GM21576 (cell line): ENCODE measurements at regions not wholly inside any gene's neighbourhood (a gene's known extent, or its start where the extent isn't known, plus 50 kb on each side); places are given as distances from the start of the nearest gene placed in this dataset.

Experiments used
- ATAC-seq: cut with Tn5 transposase; IDR thresholded peaks from one replicate; pipeline ENCODE4 v1.9.1; 2021; ENCODE audit warnings: mild to moderate bottlenecking, moderate library complexity; ENCODE audit not compliant: unreplicated experiment

DNA sequence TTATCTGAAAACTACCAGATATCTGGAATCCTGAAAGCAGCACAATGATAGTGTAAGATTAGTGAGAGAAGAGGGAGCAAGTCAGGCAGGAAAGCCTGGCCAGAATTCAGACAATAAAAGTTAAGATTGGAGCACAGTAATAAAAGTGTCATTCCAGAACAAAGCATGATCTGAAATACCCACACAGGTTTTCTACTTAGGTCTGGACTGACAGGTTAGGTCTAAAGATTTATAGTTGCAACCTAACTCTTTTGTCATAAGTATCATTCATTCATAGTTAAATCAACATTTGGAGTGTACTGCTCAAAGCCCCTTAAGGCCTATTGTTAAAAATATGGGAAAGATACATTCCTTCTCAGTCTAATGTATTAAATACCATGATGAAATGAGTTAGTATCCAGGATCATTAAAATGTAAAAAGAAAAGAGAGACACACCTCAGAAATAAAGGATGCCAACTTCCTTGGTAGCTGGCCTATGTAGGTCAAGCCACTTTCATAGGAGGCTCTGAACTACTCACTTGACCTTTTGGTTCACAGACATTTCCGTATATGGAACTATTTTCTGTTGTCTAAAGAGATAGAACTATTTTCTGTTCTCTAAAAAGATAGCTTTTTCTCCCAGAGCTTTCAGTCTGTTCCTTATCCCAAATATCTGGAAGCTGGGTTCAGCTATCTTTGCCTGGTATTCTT is 105.2 kb downstream of the FAS start:
- no peak for ATAC-seq

DNA sequence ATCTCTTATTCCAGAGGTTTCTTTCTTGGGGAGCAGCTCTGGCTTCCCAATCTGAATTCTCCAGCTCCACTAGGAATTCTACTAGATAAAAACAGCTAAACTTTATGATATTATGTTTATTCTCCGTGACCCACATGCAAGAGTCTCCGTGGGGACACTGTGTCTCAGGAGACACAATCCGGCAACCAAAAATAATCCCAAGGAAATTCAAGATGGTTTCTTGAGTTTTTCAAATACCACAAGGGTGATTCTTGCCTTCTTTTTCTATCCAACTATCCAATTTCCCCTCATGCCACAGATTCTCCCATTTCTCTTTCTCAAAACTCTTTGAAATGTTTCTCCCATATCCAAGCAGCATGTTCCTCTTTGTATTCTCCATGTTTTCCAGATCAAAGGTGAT is 103.1 kb downstream of the FAS start:
- ATAC-seq: no peak

DNA sequence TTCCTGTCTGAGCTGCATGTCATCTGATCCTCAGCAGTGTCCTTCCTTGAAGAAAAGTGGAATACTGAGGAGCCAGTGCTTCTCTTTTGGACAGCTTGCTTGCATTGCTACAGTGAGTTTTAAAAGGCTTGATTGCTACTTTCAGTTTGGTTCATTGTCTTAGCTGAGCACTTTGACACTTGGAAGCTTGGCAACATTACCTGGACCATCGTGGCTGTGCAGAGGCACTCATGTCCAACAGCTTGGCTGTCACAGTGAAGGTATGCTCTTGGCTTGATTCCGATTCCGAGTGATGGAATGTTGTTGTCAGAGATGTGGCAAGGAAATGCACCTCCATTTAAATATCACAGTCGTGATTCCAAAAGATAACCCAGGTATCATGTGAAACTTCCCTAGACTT is 102.4 kb downstream of the FAS start:
- ATAC-seq: no peak

DNA sequence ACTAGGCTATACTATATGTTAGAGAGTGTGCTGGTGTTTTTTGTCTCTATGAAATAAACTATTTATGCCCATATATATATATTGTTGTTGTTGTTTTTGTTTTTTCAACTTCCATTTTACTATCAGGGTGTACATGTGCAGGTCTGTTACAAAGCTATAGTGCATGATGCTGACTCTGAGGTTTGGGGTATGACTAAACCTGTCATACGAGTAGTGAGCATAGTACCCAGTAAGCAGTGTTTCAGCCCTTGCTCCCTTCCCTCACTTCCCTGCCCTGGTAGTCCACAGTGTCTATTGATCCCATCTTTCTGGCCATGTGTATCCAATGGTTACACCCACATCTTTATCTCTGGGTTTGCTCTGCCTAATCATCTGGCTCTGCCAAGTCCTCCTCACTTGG is 101.8 kb downstream of the FAS start:
- ATAC-seq: no peak

DNA sequence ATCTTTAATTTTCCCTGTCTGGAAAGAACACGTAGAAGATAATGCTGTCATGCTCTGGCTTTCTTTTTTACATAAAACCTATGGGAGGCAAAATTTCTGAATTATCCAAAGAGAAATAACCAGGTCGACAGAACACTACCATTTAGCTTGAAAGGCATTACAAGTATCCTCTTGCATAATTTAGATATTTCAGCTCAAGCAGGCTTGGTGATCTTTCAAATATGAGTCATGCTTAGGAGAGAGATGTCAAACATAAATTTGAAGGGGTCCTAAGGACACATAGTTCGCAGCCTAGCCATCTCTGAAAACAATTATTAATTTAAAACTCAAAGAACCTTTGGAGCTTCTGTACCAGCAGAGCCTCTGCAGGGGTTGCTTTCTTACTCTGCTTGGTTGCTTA is 100.9 kb downstream of the FAS start:
- no peak for ATAC-seq

DNA sequence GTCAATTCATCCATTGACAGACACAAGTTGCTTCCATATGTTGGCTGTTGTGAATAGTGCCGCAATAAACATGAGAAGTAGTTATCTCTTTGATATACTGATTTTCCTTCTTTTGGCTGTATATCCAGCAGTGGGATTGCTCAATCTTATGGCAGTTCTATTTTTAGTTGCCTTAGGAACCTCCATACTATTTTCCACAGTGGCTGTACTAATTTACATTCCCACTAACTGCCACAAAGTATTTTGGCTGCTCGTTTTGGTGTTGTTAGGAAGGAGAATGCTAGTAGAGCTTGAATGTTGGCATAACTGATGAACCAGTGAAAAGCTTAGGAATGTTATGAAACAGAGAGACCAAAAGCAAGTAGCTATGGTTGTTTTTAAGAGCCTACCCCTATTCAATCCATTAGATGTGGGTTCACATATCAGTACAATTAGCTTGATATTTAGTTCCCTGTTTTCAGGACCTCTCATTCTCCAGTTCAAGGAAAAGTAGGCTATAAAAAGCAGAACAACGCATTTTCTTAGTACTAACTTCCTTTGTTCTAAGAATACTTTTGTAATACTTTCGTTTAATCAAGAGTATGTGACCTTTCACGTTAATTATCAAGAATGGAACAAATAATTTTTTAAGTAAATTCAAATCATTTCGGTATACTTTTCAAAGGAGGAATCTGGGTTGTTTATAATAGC is 100.3 kb downstream of the FAS start:
- ATAC-seq: no peak

DNA sequence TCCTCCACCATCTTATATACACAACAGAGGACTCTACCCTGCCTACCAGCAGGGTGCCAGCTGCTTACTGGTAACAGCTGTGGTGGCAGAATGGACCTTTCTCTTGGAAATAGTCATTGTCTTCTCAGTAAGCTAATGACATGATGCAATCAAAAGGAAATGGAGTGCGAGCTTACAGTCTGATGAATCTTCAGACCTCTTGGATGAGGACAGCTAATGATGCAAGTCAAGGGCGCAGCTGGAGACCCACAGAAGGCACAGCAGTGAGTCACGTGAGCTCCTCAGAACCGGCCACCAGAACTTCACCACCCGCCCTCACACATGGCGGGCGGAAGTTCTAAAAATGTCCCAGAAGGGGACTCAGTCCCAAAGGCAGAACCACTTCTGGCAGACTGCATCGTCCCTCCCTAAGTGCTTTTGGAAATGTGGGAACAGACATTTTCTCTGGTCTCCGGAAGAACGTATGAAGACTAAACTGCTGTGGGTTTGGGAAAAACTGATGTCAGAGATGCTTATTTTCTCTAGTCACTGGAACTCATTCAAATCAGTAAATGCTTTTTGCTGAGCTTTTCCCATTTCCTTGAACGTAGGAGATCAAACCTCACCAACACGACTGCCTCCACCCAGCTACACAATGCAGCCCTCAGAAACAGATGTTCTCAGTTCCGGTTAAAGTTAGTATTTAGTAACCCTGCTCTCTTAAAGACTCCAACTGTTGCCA is 96.4 kb downstream of the FAS start:
- ATAC-seq: no peak

DNA sequence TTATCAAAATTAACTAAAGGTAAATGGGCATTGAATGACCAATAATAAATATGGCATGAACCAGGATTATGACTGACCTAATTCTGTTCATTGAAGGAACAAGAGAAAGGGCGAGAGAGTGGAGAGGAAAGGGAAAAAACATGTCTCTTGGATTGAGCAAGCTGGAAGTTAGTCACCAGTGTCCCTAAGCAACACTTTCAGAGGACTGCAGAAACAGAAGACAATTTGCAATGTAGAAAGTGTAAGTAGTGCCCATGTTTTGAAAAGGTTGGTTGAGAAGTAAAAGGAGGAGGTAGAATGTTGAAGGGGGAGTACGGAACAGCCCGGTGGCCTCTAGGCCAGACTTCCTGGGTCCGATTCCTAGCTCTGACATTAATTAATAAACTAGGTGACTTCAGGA is 94.6 kb downstream of the FAS start:
- no peak for ATAC-seq

DNA sequence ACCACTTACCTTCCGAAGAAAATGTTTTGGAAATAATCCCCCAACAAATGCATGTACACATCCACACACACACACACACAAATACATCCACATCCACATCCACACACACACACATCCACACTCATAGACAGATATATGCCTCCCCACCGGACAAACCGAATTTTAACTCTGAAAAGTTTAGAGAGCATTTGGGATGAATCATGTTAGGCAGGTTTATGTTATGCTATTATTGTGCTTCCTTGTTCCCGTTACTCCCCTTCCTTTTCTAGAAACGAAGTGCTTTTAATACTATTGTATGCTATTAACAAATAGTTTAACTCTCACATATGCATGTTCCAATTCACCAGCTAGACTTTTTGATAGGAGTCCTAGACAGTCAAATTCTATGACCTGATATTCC is 91.5 kb downstream of the FAS start:
- no peak for ATAC-seq

DNA sequence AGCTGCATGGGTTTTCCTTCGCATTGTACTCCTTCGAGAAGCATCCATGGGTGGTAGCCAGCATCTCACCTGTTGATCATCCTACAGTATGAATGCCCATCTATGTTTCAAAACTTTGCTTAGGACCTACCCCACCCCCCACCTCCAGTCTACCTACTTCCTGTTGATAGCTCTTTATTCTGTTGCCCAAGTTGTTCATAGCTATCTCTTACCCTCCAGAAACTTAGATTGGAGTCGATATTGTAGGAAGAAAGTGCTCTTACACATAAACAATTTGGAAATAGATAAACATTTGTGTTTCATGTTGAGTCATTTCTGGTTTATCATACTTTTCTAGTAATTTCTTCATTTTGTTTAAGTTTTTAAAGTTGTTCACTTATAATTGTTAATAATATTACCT is 90.1 kb downstream of the FAS start:
- ATAC-seq: no peak

DNA sequence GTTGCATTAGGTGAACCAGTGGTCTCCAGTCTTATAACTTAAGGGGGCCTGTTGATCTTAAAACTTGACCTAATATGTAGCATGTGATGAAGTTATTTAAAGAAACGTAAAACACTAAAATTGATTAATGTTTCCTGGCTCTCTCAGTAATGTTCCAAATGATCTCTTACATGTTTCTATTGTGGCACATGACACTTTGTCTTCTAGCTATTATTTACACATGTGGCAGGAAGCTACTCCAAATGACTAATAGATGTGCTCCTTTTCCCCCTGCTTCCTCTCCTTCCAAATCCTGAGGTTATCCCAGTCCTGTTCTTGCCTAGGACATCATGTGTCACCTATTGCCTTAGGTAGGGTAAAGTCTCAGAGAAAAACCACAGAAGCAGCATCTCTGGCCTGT is 89.4 kb downstream of the FAS start:
- ATAC-seq: no peak

DNA sequence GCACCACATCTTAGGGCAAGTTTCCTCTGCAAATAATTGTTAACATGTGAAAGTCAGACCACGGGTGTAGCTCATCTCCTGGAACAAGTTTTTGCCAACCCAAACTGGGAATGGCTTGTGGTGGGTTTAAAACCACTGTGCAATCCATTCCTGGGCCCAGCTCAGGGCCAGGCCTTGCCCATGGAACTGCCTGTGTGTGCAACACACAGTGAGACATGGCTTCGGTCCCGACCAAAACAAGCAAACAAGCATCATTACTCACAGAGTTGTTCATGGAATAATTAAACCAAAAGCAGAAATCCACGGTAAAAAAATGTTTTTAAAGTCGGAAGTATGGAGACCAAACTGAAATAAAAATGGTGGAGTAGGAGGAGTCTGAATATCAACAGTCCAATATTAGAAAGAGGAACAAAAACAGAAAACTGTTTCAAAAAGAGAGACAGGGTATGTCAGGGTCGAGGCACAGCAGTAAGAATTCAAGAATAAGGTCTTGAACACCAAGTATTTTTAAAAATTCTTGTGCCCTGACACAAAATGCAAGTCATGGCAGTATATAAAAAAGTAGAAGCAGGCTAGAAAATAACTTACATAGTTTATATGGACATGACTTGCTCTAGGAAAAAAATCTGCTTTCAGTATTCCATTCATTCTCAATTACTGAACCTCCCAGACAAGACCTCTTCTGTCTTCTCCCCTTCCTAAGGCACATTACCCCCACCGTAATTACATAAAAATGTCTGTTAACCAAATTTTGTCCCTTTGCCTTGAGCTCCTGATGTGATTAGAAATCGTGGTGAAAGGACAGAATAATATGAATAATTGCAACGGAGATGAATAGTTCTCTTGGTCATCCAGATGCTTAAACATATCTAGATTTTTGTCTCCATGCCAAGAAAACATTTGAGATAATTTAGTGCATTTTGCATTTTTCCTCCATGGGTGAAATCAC is 88.4 kb downstream of the FAS start:
- no peak for ATAC-seq

DNA sequence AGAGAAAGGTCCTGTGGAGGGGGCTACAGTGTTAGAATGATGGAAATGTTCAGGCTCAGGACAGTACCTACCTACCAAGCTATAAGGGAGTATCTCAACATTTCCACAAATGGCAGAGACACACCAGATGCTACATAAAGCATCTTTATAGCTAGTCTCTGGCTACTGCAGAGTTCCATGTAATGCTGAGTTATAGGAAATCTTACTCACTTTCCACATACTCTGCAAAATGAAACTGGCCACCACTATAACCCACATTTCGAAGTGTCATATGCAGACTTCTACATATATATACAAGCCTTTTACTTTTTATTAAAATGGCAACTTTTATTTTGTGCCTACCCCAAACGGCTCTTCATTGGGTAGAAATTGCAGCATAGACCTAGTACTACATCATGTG is 85.5 kb downstream of the FAS start:
- ATAC-seq: no peak

DNA sequence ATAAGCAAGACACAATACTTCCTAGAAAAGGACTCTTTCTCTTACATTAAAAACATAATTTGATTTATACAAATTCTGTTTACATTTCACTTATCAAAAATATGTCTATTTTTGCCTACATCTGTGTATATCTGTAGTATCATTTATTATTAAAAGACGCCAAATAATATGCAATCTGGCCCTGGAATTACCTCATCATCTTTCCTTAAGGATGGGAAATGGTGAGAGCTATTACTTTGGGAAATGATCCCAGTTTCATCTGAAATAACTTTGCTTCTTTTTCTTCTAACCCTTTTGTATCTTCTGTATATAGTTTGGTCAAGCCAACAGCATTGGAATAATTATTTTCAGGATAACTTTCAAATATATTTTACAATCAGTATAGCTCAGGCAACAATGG is 85.0 kb downstream of the FAS start:
- ATAC-seq: no peak

DNA sequence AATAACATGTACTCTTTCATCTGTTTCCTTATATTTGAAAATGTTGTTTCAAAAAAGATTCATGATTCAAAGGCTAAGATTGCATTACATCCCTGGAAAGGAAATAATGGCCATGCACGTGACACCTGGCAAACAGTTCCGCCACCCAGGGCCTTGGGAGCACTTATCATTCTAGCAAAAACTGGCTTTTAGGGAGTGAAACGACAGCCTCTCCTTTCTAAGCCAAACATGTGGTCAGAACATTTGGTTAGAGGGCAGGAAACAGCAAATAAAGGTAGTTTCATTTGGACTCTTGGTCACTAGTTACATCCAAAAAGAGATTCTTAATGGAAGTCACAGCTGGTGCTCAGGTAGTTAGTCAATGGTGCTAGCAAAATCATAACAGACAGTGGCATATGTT is 83.5 kb downstream of the FAS start:
- no peak for ATAC-seq

DNA sequence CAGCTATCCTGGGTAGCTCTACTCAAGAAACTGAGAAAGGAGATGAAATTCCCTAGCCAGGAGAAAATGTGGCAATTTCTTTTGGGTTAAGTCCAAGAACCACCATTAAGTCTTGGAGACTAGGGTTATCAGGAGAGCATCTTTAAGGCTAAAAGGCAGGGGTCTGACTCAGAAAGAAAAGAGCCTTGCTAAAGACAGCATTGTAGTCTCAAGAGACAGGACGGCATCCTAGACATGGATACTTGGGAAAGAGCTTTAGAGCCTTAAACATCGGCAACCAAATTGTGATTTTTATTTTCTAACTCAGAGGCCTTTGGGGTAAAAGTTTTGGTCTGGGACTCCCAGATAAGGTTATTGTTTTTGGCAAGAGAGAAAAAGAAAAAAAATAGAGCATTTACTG is 83.1 kb downstream of the FAS start:
- ATAC-seq: no peak

DNA sequence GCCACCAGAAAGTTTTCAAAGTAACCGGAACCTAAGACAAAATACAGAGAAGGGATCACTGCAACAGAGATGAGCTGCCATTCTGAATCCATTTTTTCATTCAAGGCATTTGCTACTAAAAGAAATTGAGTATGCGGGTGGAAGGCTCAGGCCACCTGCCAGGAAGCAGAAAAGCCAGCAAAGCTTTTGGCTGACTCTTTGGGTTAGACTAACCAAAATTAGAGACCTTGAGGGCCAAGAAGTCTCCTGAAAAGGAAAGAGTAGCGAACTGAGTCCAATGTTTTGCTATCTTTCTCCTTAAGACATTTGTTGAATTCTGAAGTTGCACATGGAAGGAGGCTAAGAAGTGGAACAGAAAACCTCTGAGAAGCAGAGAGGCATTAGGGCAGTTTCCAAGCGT is 79.0 kb downstream of the FAS start:
- no peak for ATAC-seq
